Liver (tissue), 8 donors: ENCODE measurements at regions not wholly inside any gene's neighbourhood (a gene's known extent, or its start where the extent isn't known, plus 50 kb on each side); places are given as distances from the start of the nearest gene placed in this dataset.

ENCODE experiments used
- DNase-seq: peaks from one replicate; pipeline ENCODE4 v3.0.0-alpha.2; 2017; ENCODE audit warnings: low spot score
- H3K27ac ChIP-seq, 2 donors: one replicate each; pipeline ENCODE4 v1.7.0; 2013; ENCODE audit warnings: inconsistent platforms in 2 of 2, low read length in 2 of 2, control low read depth in 1 of 2, low read depth in 1 of 2, mild to moderate bottlenecking in 1 of 2
- H3K27me3 ChIP-seq, 4 donors: one replicate each; pipeline versions ENCODE4 v1.6.1 to v1.7.0; 2013; ENCODE audit warnings: low read length in 3 of 4, inconsistent platforms in 1 of 4, mild to moderate bottlenecking in 1 of 4, moderate library complexity in 1 of 4; ENCODE audit not compliant: control insufficient read depth in 4 of 4, insufficient read depth in 4 of 4
- H3K36me3 ChIP-seq, 4 donors: one replicate each; pipeline versions ENCODE4 v1.6.1 to v1.7.0; 2013; ENCODE audit warnings: low read length in 3 of 4, mild to moderate bottlenecking in 3 of 4, low read depth in 1 of 4, moderate library complexity in 1 of 4; ENCODE audit not compliant: control insufficient read depth in 4 of 4, insufficient read depth in 3 of 4
- H3K4me1 ChIP-seq, 4 donors: one replicate each; pipeline versions ENCODE4 v1.6.1 to v1.7.0; 2013; ENCODE audit warnings: low read length in 3 of 4, mild to moderate bottlenecking in 3 of 4, moderate library complexity in 1 of 4; ENCODE audit not compliant: control insufficient read depth in 4 of 4, insufficient read depth in 4 of 4
- H3K4me3 ChIP-seq, 3 donors: one replicate each; pipeline versions ENCODE4 v1.6.1 to v1.7.0; 2013; ENCODE audit warnings: low read length in 3 of 3, control low read depth in 1 of 3, low read depth in 1 of 3, mild to moderate bottlenecking in 1 of 3
- H3K9ac ChIP-seq, 2 donors: one replicate each; pipeline ENCODE4 v1.7.0; 2013; ENCODE audit warnings: low read length in 2 of 2, mild to moderate bottlenecking in 2 of 2, moderate library complexity in 2 of 2, control low read depth in 1 of 2, low read depth in 1 of 2
- H3K9me3 ChIP-seq, 4 donors: one replicate each; pipeline versions ENCODE4 v1.6.1 to v1.7.0; 2013; ENCODE audit warnings: low read length in 3 of 4; ENCODE audit not compliant: control insufficient read depth in 4 of 4
- FOXA1 ChIP-seq: IDR thresholded peaks from 2 replicates; pipeline ENCODE4 v1.6.1; 2016; ENCODE audit warnings: antibody characterized with exemption
- FOXA2 ChIP-seq: IDR thresholded peaks from 2 replicates; pipeline ENCODE4 v1.6.1; 2016; ENCODE audit warnings: antibody characterized with exemption
- GABPA ChIP-seq, 2 donors: IDR thresholded peaks in 1 of 2; conservative IDR thresholded peaks in 1 of 2; 2 replicates each; pipeline ENCODE4 v1.6.1; 2016; ENCODE audit warnings: antibody characterized with exemption in 2 of 2, mild to moderate bottlenecking in 1 of 2, moderate library complexity in 1 of 2
- HNF4A ChIP-seq, 2 donors: conservative IDR thresholded peaks; 2 replicates each; pipeline ENCODE4 v1.6.1; 2016; ENCODE audit warnings: antibody characterized with exemption in 2 of 2, mild to moderate bottlenecking in 2 of 2
- JUND ChIP-seq, 2 donors: IDR thresholded peaks; 2 replicates each; pipeline ENCODE4 v1.6.1; 2016; ENCODE audit warnings: antibody characterized with exemption in 2 of 2
- NR2F2 ChIP-seq: IDR thresholded peaks from 2 replicates; pipeline ENCODE4 v1.6.1; 2016; ENCODE audit warnings: antibody characterized with exemption
- RAD21 ChIP-seq, 2 donors: IDR thresholded peaks; 2 replicates each; pipeline ENCODE4 v1.6.1; 2016; ENCODE audit warnings: antibody characterized with exemption in 2 of 2, mild to moderate bottlenecking in 2 of 2
- SP1 ChIP-seq: IDR thresholded peaks from 2 replicates; pipeline ENCODE4 v1.6.1; 2018; ENCODE audit warnings: antibody characterized with exemption, mild to moderate bottlenecking
- TAF1 ChIP-seq: conservative IDR thresholded peaks from 2 replicates; pipeline ENCODE4 v1.6.1; 2016; ENCODE audit warnings: antibody characterized with exemption, mild to moderate bottlenecking
- YY1 ChIP-seq: IDR thresholded peaks from 2 replicates; pipeline ENCODE4 v1.6.1; 2016; ENCODE audit warnings: antibody characterized with exemption, mild to moderate bottlenecking
- WGBS: extraction: QIAGEN DNeasy Blood & Tissue Kit; methylation state at CpG from one replicate; pipeline ENCODE4 v1.1.7; 2013; 5-methylcytosine and 5-hydroxymethylcytosine counted together
- TF ChIP-seq, protein P1 (sequence below): IDR thresholded peaks from 2 replicates; pipeline ENCODE4 v1.6.1; 2016; ENCODE audit warnings: antibody characterized with exemption
- TF ChIP-seq, protein P2 (sequence below): fragments of 150-350 bp; IDR thresholded peaks from 2 replicates; pipeline ENCODE4 v1.5.1; 2017; ENCODE audit warnings: improper control_type of control experiment, low read depth, low read length; ENCODE audit not compliant: missing input control
- TF ChIP-seq, protein P3 (sequence below): IDR thresholded peaks from 2 replicates; pipeline ENCODE4 v1.6.1; 2016; ENCODE audit warnings: antibody characterized with exemption
- donor health status: healthy.
- donor health status: healthy.
- donor health status: healthy.
- donor health status: healthy.
- donor health status: healthy.

GRCh38 chr7:84302949-84303348 is 108.4 kb upstream of the SEMA3A start:
- WGBS, result 68% methylated on average over 3 of the region's 3 CpGs
- H3K9me3 ChIP-seq, result no peaks in the 10 kb centered on the region
- TF ChIP-seq FOXA1 (no peak), RAD21 (IDR thresholded peaks at IDR 0.05) (no peak), HNF4A (conservative IDR thresholded peaks at IDR 0.05) (no peak), NR2F2 (no peak), SP1 (no peak), FOXA2 (no peak), YY1 (no peak), GABPA (IDR thresholded peaks at IDR 0.05 in 1 of 2, conservative IDR thresholded peaks at IDR 0.05 in 1 of 2) (no peak)
- TF ChIP-seq, protein P1, sequence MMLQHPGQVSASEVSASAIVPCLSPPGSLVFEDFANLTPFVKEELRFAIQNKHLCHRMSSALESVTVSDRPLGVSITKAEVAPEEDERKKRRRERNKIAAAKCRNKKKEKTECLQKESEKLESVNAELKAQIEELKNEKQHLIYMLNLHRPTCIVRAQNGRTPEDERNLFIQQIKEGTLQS, result no peak
- TF ChIP-seq, protein P2, sequence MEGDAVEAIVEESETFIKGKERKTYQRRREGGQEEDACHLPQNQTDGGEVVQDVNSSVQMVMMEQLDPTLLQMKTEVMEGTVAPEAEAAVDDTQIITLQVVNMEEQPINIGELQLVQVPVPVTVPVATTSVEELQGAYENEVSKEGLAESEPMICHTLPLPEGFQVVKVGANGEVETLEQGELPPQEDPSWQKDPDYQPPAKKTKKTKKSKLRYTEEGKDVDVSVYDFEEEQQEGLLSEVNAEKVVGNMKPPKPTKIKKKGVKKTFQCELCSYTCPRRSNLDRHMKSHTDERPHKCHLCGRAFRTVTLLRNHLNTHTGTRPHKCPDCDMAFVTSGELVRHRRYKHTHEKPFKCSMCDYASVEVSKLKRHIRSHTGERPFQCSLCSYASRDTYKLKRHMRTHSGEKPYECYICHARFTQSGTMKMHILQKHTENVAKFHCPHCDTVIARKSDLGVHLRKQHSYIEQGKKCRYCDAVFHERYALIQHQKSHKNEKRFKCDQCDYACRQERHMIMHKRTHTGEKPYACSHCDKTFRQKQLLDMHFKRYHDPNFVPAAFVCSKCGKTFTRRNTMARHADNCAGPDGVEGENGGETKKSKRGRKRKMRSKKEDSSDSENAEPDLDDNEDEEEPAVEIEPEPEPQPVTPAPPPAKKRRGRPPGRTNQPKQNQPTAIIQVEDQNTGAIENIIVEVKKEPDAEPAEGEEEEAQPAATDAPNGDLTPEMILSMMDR, result no peak
- no peak overlapping the region for H3K9ac ChIP-seq
- no peaks in the 10 kb centered on the region for H3K36me3 ChIP-seq
- H3K4me1 ChIP-seq, result no peaks in the 10 kb centered on the region
- H3K4me3 ChIP-seq, result no peak overlapping the region
- DNase-seq, result no peak
- H3K27me3 ChIP-seq, result no peaks in the 10 kb centered on the region
- H3K27ac ChIP-seq, result no peak overlapping the region

- no peaks in the 10 kb centered on the region for H3K27me3 ChIP-seq
- no peaks in the 10 kb centered on the region for H3K9me3 ChIP-seq
- TF ChIP-seq NR2F2 (no peak), HNF4A (conservative IDR thresholded peaks at IDR 0.05) (no peak), GABPA (IDR thresholded peaks at IDR 0.05 in 1 of 2, conservative IDR thresholded peaks at IDR 0.05 in 1 of 2) (no peak), SP1 (no peak), JUND (IDR thresholded peaks at IDR 0.05) (no peak), TAF1 (no peak), FOXA2 (no peak), RAD21 (IDR thresholded peaks at IDR 0.05) (no peak)
- TF ChIP-seq, protein P1, result no peak
- TF ChIP-seq, protein P2, result no peak
- TF ChIP-seq, protein P3, sequence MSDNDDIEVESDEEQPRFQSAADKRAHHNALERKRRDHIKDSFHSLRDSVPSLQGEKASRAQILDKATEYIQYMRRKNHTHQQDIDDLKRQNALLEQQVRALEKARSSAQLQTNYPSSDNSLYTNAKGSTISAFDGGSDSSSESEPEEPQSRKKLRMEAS, result no peak
- no peaks in the 10 kb centered on the region for H3K4me1 ChIP-seq
- H3K9ac ChIP-seq, result no peak overlapping the region
- no peak for DNase-seq
- no peak overlapping the region for H3K27ac ChIP-seq
- no peak overlapping the region for H3K4me3 ChIP-seq
- H3K36me3 ChIP-seq, result no peaks in the 10 kb centered on the region
Observed at GRCh38 chr7:84297616-84298015, 103.0 kb upstream of the SEMA3A start.
